ENCODE measurements at regions not wholly inside any gene's neighbourhood (a gene's known extent, or its start where the extent isn't known, plus 50 kb on each side); places are given as distances from the start of the nearest gene placed in this dataset.

DNA sequence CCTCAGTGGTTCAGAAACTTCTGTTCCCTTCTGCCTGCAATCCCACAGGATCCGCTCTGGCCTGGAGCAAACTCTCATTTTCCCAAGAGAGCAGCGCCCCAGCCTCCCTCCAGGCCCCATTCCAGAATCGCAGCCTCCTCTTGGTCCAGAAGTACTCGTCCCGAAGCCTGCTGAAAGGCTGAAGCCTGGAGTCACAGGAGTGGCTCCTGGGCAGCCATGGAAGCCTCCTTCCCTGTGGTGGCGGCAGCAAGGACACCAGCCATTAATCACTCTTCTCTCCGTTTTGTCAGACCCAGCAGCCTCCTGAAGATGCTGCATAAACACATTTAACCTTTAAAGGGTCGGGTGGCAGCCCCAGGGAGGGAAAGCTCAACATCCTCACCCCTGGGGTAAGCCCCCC is 66.9 kb upstream of the TNRC6C start:
- H3K4me3 ChIP-seq (ENCODE audit: low read depth, low read length) = no peak overlapping the region
- H3K36me3 ChIP-seq (ENCODE audit: insufficient read depth) = no peaks in the 10 kb centered on the region
- no peaks in the 10 kb centered on the region for H3K4me1 ChIP-seq (ENCODE audit: insufficient read depth)
- H3K27ac ChIP-seq (ENCODE audit: low read depth) = no peak overlapping the region
- WGBS = 76% methylated on average over 8 of the region's 8 CpGs
- DNase-seq (ENCODE audit: extremely low spot score) = no peak

- no peak for DNase-seq (ENCODE audit: extremely low spot score)
- H3K27ac ChIP-seq (ENCODE audit: low read depth) = no peak overlapping the region
- H3K4me3 ChIP-seq (ENCODE audit: low read depth, low read length) = no peak overlapping the region
- 89% methylated on average over 7 of the region's 7 CpGs for WGBS
- no peaks in the 10 kb centered on the region for H3K4me1 ChIP-seq (ENCODE audit: insufficient read depth)
- no peaks in the 10 kb centered on the region for H3K36me3 ChIP-seq (ENCODE audit: insufficient read depth)
Measured at GRCh38 chr17:77892031-77892430, 66.5 kb upstream of the TNRC6C start.

- Histone ChIP-seq H3K36me3 (ENCODE audit: insufficient read depth) (no peaks in the 10 kb centered on the region), H3K27ac (ENCODE audit: low read depth) (no peak overlapping the region), H3K4me3 (ENCODE audit: low read depth, low read length) (no peak overlapping the region), H3K4me1 (ENCODE audit: insufficient read depth) (no peaks in the 10 kb centered on the region)
- WGBS = 87% methylated on average over 22 of the region's 22 CpGs
- no peak for DNase-seq (ENCODE audit: extremely low spot score)
Measured at GRCh38 chr17:77892469-77893143, 65.9 kb upstream of the TNRC6C start.

DNA sequence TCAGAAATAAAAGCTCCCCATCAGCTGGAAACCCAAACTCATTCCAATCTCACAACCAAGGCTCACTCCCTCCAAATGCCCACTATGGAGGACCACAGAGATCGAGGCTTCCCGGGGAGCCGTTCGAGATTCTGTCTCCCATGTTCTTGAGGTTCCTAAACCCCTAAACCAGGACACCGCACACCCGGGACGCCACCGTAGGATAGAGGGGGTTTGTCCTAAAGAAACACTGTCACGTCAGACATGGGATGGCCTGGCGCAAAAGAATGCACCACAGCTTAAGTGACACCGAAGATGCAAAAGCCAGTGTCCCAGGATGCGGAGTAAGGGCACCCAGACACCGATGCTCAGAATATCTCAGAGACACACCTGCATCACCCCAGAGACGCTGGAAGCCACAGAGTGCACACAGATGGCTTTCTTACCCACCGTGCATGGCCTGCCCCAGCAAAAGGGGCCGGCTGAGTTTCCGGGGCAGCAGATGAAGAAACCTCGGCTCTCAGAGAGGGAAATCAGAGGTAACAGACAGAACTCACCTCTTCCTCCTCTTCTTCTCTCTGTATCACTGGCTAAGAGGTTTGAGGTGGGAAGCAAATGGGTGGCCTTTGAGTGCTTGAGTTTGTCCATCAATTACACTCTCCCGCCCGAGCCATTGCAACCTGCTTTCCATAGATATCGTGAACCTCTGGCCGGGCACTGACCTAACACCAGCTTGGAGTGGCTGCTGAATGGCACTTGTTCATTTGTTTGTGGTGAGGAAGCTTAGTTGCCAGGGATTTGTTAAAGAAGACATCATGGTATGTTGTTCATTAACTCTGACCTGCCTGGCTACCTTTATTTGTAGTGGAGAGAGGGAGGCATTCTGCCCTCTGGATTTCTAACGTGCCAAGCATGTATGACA is 65.1 kb upstream of the TNRC6C start:
- Histone ChIP-seq H3K4me1 (ENCODE audit: insufficient read depth) (no peaks in the 10 kb centered on the region), H3K36me3 (ENCODE audit: insufficient read depth) (no peaks in the 10 kb centered on the region), H3K27ac (ENCODE audit: low read depth) (no peak overlapping the region), H3K4me3 (ENCODE audit: low read depth, low read length) (no peak overlapping the region)
- no peak for DNase-seq (ENCODE audit: extremely low spot score)
- 93% methylated on average over 23 of the region's 23 CpGs for WGBS

GRCh38 chr17:77894126-77894956 is 64.2 kb upstream of the TNRC6C start:
- H3K27ac ChIP-seq (ENCODE audit: low read depth) = no peak overlapping the region
- H3K4me3 ChIP-seq (ENCODE audit: low read depth, low read length) = no peak overlapping the region
- H3K4me1 ChIP-seq (ENCODE audit: insufficient read depth) = no peaks in the 10 kb centered on the region
- no peak for DNase-seq (ENCODE audit: extremely low spot score)
- H3K36me3 ChIP-seq (ENCODE audit: insufficient read depth) = no peaks in the 10 kb centered on the region
- WGBS = 87% methylated on average over 14 of the region's 14 CpGs

GRCh38 chr17:77897741-77898301 is 60.7 kb upstream of the TNRC6C start:
- no peak for DNase-seq (ENCODE audit: extremely low spot score)
- Histone ChIP-seq H3K4me3 (ENCODE audit: low read depth, low read length) (no peak overlapping the region), H3K27ac (ENCODE audit: low read depth) (no peak overlapping the region), H3K4me1 (ENCODE audit: insufficient read depth) (no peaks in the 10 kb centered on the region), H3K36me3 (ENCODE audit: insufficient read depth) (no peaks in the 10 kb centered on the region)
- WGBS = 94% methylated on average over 6 of the region's 6 CpGs

DNA sequence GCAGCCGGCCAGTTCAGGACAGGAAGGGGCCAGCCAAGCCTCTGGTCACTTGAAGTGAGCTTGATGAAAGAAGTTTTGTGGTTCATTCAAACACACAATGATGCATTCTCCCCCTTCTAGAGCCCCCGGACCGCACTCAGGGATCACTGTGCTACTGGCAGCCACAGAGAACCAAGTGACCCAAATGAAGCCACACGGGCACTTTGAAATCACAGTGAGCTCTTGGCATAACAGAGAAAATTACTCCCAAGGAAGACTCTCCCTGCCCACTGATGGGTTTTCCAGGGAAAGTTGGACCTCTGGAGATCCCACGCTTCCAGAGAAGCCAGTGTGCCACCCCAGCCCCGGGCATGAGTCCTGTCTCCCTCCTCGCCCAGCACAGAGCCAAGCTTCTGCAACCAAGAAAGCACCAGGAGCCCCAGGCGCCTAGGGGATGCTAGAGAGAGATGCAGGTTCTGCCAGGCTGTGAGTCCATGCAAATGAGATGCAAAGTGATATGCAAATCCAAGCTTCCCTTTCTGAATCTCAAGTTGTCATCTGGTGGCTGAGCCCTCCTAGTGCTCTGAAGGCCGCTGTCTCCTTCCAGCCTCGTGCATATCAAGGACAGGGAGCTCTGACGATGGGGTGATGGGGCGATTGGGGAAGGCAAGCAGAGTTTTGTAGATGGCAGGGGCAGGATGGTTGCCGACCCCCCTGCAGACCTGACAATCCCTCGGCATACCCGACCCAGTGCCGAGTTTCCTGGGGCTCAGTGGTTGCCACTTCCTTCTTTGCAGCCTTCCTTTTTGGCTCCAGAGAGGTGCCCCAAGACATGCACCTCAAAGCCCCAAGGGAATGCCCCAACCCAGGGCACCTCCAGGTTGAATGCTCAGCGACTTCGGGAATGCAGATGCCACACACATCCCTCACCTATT is 59.7 kb upstream of the TNRC6C start:
- no peak overlapping the region for H3K27ac ChIP-seq (ENCODE audit: low read depth)
- H3K36me3 ChIP-seq (ENCODE audit: insufficient read depth) = no peaks in the 10 kb centered on the region
- H3K4me3 ChIP-seq (ENCODE audit: low read depth, low read length) = no peak overlapping the region
- no peaks in the 10 kb centered on the region for H3K4me1 ChIP-seq (ENCODE audit: insufficient read depth)
- 85% methylated on average over 18 of the region's 18 CpGs for WGBS
- no peak for DNase-seq (ENCODE audit: extremely low spot score)

- WGBS = 43% methylated on average over 7 of the region's 7 CpGs
- DNase-seq (ENCODE audit: extremely low spot score) = no peak
- Histone ChIP-seq H3K4me1 (ENCODE audit: insufficient read depth) (no peaks in the 10 kb centered on the region), H3K4me3 (ENCODE audit: low read depth, low read length) (no peak overlapping the region), H3K36me3 (ENCODE audit: insufficient read depth) (no peaks in the 10 kb centered on the region), H3K27ac (ENCODE audit: low read depth) (no peak overlapping the region)
Measured at GRCh38 chr17:77899498-77899897, 59.0 kb upstream of the TNRC6C start.

- WGBS = 97% methylated on average over 2 of the region's 2 CpGs
- no peak overlapping the region for H3K27ac ChIP-seq (ENCODE audit: low read depth)
- H3K4me3 ChIP-seq (ENCODE audit: low read depth, low read length) = no peak overlapping the region
- no peak for DNase-seq (ENCODE audit: extremely low spot score)
- H3K36me3 ChIP-seq (ENCODE audit: insufficient read depth) = no peaks in the 10 kb centered on the region
- H3K4me1 ChIP-seq (ENCODE audit: insufficient read depth) = no peaks in the 10 kb centered on the region
Measured at GRCh38 chr17:77901481-77901880, 57.0 kb upstream of the TNRC6C start.

GRCh38 chr17:77905266-77905665 is 53.2 kb upstream of the TNRC6C start:
- no peak overlapping the region for H3K4me3 ChIP-seq (ENCODE audit: low read depth, low read length)
- 65% methylated on average over 12 of the region's 14 CpGs for WGBS
- DNase-seq (ENCODE audit: extremely low spot score) = no peak
- H3K4me1 ChIP-seq (ENCODE audit: insufficient read depth) = no peaks in the 10 kb centered on the region
- no peak overlapping the region for H3K27ac ChIP-seq (ENCODE audit: low read depth)
- H3K36me3 ChIP-seq (ENCODE audit: insufficient read depth) = no peaks in the 10 kb centered on the region

GRCh38 chr17:77905766-77906165 is 52.7 kb upstream of the TNRC6C start:
- H3K4me1 ChIP-seq (ENCODE audit: insufficient read depth) = no peaks in the 10 kb centered on the region
- no peak overlapping the region for H3K27ac ChIP-seq (ENCODE audit: low read depth)
- 84% methylated on average over 9 of the region's 9 CpGs for WGBS
- H3K36me3 ChIP-seq (ENCODE audit: insufficient read depth) = no peaks in the 10 kb centered on the region
- H3K4me3 ChIP-seq (ENCODE audit: low read depth, low read length) = no peak overlapping the region
- DNase-seq (ENCODE audit: extremely low spot score) = no peak

- WGBS = 86% methylated on average over 10 of the region's 10 CpGs
- Histone ChIP-seq H3K4me3 (ENCODE audit: low read depth, low read length) (no peak overlapping the region), H3K27ac (ENCODE audit: low read depth) (no peak overlapping the region), H3K36me3 (ENCODE audit: insufficient read depth) (no peaks in the 10 kb centered on the region), H3K4me1 (ENCODE audit: insufficient read depth) (no peaks in the 10 kb centered on the region)
- DNase-seq (ENCODE audit: extremely low spot score) = no peak
Measured at GRCh38 chr17:77906377-77906871, 52.1 kb upstream of the TNRC6C start.
